ENCODE measurements at regions not wholly inside any gene's neighbourhood (a gene's known extent, or its start where the extent isn't known, plus 50 kb on each side); places are given as distances from the start of the nearest gene placed in this dataset.
"Not testable (repeated sequence)": the region's sequence is repeated elsewhere in the genome, so short reads cannot be mapped to it uniquely, and the experiment has no call there.

DNA sequence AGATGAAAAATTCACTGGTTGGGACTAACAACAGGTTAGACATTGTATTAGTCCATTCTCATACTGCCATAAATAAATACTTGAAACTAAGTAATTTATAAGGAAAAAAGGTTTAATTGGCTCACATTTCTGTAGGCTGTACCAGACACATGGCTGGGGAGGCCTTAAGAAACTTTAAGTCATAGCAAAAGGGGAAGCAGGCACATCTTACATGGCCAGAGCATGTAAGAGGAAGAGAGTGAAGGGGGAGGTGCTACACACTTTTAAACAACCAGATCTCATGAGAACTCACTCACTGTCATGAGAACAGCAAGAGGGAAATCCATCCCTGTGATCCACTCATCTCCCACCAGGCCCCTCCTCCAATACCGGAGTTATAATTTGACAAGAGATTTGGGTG is 125.9 kb downstream of the SUCLA2 start:
- Histone ChIP-seq H3K36me3 (replicated peaks in 1 of 2; ENCODE audit: control insufficient read depth in 1 of 2, insufficient read depth in 2 of 2, low read length in 2 of 2) (no peaks in the 10 kb centered on the region), H2AFZ (ENCODE audit: low read length) (no peak overlapping the region), H3K27ac (ENCODE audit: extremely low read length, insufficient read depth, low read length) (no peak overlapping the region), H3K9me3 (ENCODE audit: low read length) (peaks cover 17% of the 10 kb centered on the region), H3K4me2 (ENCODE audit: low read depth, low read length) (no peak overlapping the region), H4K20me1 (ENCODE audit: insufficient read depth, low read length) (no peaks in the 10 kb centered on the region), H3K27me3 (ENCODE audit: control insufficient read depth in 1 of 2, insufficient read depth in 2 of 2, low read length in 2 of 2) (no peaks in the 10 kb centered on the region), H3K9ac (ENCODE audit: insufficient read depth, low read depth, low read length) (no peak overlapping the region), H3K4me3 (replicated peaks in 1 of 3; ENCODE audit: insufficient read depth in 1 of 3, low read depth in 2 of 3, low read length in 3 of 3) (no peak overlapping the region), H3K79me2 (ENCODE audit: insufficient read depth, low read length) (no peaks in the 10 kb centered on the region), H3K4me1 (ENCODE audit: insufficient read depth, low read length) (no peaks in the 10 kb centered on the region)
- no peak for FAIRE-seq
- POLR2A ChIA-PET: no interaction called here
- no peak for ATAC-seq
- WGBS (ENCODE audit: low lambda C conversion rate): 100% methylated on average over 1 of the region's 1 CpG
- no peak for DNase-seq (ENCODE audit: low spot score)
- in situ Hi-C loops (cut with HindIII; ENCODE audit: extremely low pct_ligation_motif_present, low pct_unique_long_range_greater_than_20kb): no loop called here
- no TSS peak for BruUV-seq (replicated peaks)
- intact Hi-C loops (cut with micrococcal nuclease; ENCODE audit: unreplicated experiment): no loop called here
- CTCF ChIA-PET (ENCODE audit: low intra/inter-chr PET ratio, low total read pairs): no interaction called here
- TF ChIP-seq NFYC (CRISPR knock-in tag; IDR thresholded peaks at IDR 0.05) (no peak), SRSF1 (optimal IDR thresholded peaks at IDR 0.05; ENCODE audit: low read depth, low read length) (no peak), AKAP8 (CRISPR knock-in tag; IDR thresholded peaks at IDR 0.05) (no peak), TP53 (CRISPR knock-in tag; conservative IDR thresholded peaks at IDR 0.05) (no peak), ZC3H4 (CRISPR knock-in tag; IDR thresholded peaks at IDR 0.05; ENCODE audit: borderline replicate concordance) (no peak), ZNF33B (CRISPR knock-in tag; IDR thresholded peaks at IDR 0.05) (no peak), HNRNPLL (IDR thresholded peaks at IDR 0.05; ENCODE audit: low read depth, low read length, poor library complexity, severe bottlenecking) (no peak)
- TF ChIP-seq, protein P1, sequence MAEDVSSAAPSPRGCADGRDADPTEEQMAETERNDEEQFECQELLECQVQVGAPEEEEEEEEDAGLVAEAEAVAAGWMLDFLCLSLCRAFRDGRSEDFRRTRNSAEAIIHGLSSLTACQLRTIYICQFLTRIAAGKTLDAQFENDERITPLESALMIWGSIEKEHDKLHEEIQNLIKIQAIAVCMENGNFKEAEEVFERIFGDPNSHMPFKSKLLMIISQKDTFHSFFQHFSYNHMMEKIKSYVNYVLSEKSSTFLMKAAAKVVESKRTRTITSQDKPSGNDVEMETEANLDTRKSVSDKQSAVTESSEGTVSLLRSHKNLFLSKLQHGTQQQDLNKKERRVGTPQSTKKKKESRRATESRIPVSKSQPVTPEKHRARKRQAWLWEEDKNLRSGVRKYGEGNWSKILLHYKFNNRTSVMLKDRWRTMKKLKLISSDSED (CRISPR knock-in tag; IDR thresholded peaks at IDR 0.05): no peak
- TF ChIP-seq, protein P2, sequence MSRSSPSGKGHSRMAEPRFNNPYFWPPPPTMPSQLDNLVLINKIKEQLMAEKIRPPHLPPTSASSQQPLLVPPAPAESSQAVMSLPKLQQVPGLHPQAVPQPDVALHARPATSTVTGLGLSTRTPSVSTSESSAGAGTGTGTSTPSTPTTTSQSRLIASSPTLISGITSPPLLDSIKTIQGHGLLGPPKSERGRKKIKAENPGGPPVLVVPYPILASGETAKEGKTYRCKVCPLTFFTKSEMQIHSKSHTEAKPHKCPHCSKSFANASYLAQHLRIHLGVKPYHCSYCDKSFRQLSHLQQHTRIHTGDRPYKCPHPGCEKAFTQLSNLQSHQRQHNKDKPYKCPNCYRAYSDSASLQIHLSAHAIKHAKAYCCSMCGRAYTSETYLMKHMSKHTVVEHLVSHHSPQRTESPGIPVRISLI (CRISPR knock-in tag; IDR thresholded peaks at IDR 0.05; ENCODE audit: borderline replicate concordance): no peak

DNA sequence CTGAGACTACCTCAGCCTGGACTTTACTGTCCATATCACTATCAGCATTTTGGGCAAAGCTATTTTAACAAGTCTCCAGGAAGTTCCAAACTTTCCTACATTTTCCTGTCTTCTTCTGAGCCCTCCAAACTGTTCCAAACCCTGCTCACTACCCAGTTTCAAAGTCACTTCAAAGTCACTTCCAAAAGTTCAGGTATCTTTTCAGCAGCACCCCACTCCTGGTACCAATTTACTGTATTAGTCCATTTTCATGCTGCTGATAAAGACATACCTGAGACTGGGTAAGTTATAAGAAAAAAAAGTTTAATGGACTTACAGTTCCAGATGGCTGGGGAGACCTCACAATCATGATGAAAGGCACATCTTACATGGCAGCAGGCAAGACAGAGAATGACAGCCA is 127.1 kb downstream of the SUCLA2 start:
- H3K9ac ChIP-seq (ENCODE audit: insufficient read depth, low read depth, low read length): not testable (repeated sequence)

DNA sequence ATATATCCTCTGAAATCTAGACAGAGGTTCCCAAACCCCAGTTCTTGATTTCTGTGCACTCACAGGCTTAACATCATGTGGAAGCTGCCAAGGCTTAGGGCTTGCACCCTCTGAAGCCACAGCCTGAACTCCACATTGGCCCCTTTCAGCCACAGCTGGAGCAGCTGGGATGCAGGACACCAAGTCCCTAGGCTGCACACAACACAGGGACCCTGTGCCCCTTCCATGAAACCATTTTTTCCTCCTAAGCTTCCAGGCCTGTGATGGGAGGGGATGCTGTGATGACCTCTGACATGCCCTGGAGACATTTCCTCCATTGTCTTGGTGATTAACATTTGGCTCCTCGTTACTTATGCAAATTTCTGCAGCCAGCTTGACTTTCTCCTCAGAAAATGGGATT is 127.8 kb downstream of the SUCLA2 start:
- POLR2A ChIA-PET; BruUV-seq (replicated peaks): not testable (repeated sequence)

More for the DNA sequence above, 127.1 kb downstream of the SUCLA2 start:
- CTCF ChIA-PET (ENCODE audit: low intra/inter-chr PET ratio, low total read pairs); H3K27me3 ChIP-seq (ENCODE audit: control insufficient read depth in 1 of 2, insufficient read depth in 2 of 2, low read length in 2 of 2); DNase-seq (ENCODE audit: low spot score); H3K4me2 ChIP-seq (ENCODE audit: low read depth, low read length); H3K27ac ChIP-seq (ENCODE audit: extremely low read length, insufficient read depth, low read length); intact Hi-C loops (cut with micrococcal nuclease; ENCODE audit: unreplicated experiment); H3K4me1 ChIP-seq (ENCODE audit: insufficient read depth, low read length); H3K36me3 ChIP-seq (replicated peaks in 1 of 2; ENCODE audit: control insufficient read depth in 1 of 2, insufficient read depth in 2 of 2, low read length in 2 of 2); H3K79me2 ChIP-seq (ENCODE audit: insufficient read depth, low read length); BruUV-seq (replicated peaks); H3K4me3 ChIP-seq (replicated peaks in 1 of 3; ENCODE audit: insufficient read depth in 1 of 3, low read depth in 2 of 3, low read length in 3 of 3); POLR2A ChIA-PET; ATAC-seq; in situ Hi-C loops (cut with HindIII; ENCODE audit: extremely low pct_ligation_motif_present, low pct_unique_long_range_greater_than_20kb); H2AFZ ChIP-seq (ENCODE audit: low read length); H4K20me1 ChIP-seq (ENCODE audit: insufficient read depth, low read length); FAIRE-seq: not testable (repeated sequence)
- H3K9me3 ChIP-seq (ENCODE audit: low read length): peaks cover 17% of the 10 kb centered on the region

More for the DNA sequence above, 127.8 kb downstream of the SUCLA2 start:
- H3K27me3 ChIP-seq (ENCODE audit: control insufficient read depth in 1 of 2, insufficient read depth in 2 of 2, low read length in 2 of 2); DNase-seq (ENCODE audit: low spot score); H3K27ac ChIP-seq (ENCODE audit: extremely low read length, insufficient read depth, low read length); H3K9ac ChIP-seq (ENCODE audit: insufficient read depth, low read depth, low read length); ATAC-seq; H3K4me1 ChIP-seq (ENCODE audit: insufficient read depth, low read length); H3K4me3 ChIP-seq (replicated peaks in 1 of 3; ENCODE audit: insufficient read depth in 1 of 3, low read depth in 2 of 3, low read length in 3 of 3); FAIRE-seq; H3K36me3 ChIP-seq (replicated peaks in 1 of 2; ENCODE audit: control insufficient read depth in 1 of 2, insufficient read depth in 2 of 2, low read length in 2 of 2); intact Hi-C loops (cut with micrococcal nuclease; ENCODE audit: unreplicated experiment); in situ Hi-C loops (cut with HindIII; ENCODE audit: extremely low pct_ligation_motif_present, low pct_unique_long_range_greater_than_20kb); H3K79me2 ChIP-seq (ENCODE audit: insufficient read depth, low read length); H3K4me2 ChIP-seq (ENCODE audit: low read depth, low read length); H4K20me1 ChIP-seq (ENCODE audit: insufficient read depth, low read length); H2AFZ ChIP-seq (ENCODE audit: low read length); CTCF ChIA-PET (ENCODE audit: low intra/inter-chr PET ratio, low total read pairs): not testable (repeated sequence)
- WGBS (ENCODE audit: low lambda C conversion rate): 24% methylated on average over 1 of the region's 1 CpG
- H3K9me3 ChIP-seq (ENCODE audit: low read length): peaks cover 17% of the 10 kb centered on the region

Data from HepG2 (cell line).